Hepatocyte (in vitro differentiated cells): ENCODE measurements at regions not wholly inside any gene's neighbourhood (a gene's known extent, or its start where the extent isn't known, plus 50 kb on each side); places are given as distances from the start of the nearest gene placed in this dataset.

Experiments
- EZH2 ChIP-seq: fragments of 200-600 bp; sonication (generic); IDR thresholded peaks from 2 replicates; pipeline ENCODE4 v1.6.1; 2016; ENCODE audit warnings: antibody characterized with exemption, mild to moderate bottlenecking, borderline replicate concordance
- EZH2phosphoT487 ChIP-seq: fragments of 200-600 bp; sonication (generic); IDR thresholded peaks from one replicate; pipeline ENCODE4 v1.6.1; 2018; ENCODE audit warnings: antibody characterized with exemption, mild to moderate bottlenecking, low read depth, moderate library complexity; ENCODE audit not compliant: unreplicated experiment, severe bottlenecking
- TF ChIP-seq, protein P1 (sequence below): fragments of 200-600 bp; sonication (generic); IDR thresholded peaks from 2 replicates; pipeline ENCODE4 v1.5.1; 2016; ENCODE audit warnings: antibody characterized with exemption, mild to moderate bottlenecking; ENCODE audit not compliant: poor library complexity

DNA sequence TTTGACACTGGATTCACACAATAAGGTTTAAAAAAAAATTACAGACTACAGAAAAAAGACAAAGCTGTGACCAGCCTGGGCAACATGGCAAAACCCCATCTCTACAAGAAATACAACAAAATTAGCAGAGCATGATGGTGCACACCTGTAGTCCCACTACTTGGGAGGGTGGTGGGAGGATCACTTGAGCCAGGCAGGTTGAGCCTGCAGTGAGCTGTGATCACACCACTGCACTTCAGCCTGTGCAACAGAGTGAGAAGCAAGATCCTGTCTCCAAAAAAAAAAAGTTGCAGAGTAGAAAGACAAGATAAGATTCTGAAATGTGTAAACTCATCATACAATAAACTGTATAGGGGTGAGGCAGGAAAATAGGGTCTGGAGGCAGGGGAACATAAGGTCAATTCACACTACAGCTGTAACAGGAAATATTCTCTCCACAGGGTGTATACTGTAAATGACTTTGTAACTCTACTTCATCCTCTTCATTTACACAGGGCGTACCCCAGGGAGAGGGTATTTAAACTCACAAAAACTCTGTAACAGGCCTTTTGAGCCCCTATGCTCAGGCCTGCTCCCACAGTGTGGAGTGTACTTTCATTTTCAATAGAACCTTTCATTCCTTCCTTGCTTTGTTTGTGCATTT lies 112.6 kb upstream of the MAPK10 start:
- TF ChIP-seq, protein P1, sequence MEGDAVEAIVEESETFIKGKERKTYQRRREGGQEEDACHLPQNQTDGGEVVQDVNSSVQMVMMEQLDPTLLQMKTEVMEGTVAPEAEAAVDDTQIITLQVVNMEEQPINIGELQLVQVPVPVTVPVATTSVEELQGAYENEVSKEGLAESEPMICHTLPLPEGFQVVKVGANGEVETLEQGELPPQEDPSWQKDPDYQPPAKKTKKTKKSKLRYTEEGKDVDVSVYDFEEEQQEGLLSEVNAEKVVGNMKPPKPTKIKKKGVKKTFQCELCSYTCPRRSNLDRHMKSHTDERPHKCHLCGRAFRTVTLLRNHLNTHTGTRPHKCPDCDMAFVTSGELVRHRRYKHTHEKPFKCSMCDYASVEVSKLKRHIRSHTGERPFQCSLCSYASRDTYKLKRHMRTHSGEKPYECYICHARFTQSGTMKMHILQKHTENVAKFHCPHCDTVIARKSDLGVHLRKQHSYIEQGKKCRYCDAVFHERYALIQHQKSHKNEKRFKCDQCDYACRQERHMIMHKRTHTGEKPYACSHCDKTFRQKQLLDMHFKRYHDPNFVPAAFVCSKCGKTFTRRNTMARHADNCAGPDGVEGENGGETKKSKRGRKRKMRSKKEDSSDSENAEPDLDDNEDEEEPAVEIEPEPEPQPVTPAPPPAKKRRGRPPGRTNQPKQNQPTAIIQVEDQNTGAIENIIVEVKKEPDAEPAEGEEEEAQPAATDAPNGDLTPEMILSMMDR, result no peak
- TF ChIP-seq EZH2, result no peak
- no peak for TF ChIP-seq EZH2phosphoT487
